ENCODE measurements at regions not wholly inside any gene's neighbourhood (a gene's known extent, or its start where the extent isn't known, plus 50 kb on each side); places are given as distances from the start of the nearest gene placed in this dataset.
"Not testable (repeated sequence)": the region's sequence is repeated elsewhere in the genome, so short reads cannot be mapped to it uniquely, and the experiment has no call there.

DNA sequence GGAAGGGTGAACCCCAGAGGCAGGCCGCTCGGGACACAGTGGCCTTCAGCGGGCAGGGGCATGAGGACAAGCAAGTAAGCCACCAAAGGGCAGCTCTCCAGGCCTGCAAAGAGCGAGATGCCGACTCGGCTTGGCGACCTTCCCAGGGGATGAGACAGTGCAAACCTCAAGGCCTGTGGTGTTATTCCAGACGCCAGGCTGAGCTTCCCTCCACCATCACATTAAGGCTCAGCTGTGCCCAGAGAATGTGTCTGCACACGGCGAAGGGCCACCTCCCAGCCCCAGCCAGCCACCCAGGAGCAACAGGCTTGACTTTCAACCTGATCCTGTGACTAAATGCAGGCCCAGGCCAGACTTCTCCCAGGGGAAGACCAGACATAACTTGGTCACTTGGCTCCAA, 251.4 kb downstream of the SOX9 start:
- DNase-seq, result no peak

DNA sequence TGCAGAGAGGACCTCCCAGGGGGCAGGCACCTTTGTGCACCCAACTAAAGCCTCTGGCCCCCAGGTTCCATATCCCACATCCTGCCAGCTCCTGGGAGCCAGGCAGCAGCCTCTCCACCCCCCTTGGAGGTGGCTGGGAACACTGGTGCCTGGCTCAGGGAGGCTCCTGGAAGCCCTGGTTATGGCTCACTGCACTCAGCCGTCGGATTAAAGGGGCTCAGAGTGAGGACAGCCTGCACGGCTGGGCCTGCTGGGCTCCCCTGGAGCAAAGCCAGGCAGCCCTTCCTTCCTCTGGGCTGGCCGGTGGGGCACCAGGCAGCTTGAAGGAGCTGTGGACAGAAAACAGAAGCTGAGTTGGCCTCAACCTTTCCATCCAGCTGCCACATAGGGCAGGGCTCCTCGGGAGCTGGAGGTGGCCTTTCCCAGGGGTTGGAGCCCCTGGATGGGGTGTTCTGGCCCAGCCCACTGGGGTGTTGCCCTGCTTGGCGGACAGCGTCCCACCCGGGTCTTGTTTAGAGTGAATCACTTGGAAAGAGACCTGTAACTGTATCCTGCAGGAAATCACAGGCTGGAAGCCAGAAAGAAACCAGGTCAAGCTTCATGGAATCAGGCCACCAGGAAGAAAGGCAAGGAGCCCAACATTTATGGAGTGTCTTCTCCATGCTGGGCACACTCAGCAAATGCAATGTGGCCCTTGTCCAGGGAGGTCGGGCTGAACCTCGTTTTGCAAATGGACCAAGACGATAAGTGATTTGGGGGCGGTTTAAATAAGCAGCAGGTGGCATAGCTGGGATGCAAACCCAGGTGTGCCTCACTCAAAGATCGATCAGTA, 253.3 kb downstream of the SOX9 start:
- DNase-seq, result no peak

DNA sequence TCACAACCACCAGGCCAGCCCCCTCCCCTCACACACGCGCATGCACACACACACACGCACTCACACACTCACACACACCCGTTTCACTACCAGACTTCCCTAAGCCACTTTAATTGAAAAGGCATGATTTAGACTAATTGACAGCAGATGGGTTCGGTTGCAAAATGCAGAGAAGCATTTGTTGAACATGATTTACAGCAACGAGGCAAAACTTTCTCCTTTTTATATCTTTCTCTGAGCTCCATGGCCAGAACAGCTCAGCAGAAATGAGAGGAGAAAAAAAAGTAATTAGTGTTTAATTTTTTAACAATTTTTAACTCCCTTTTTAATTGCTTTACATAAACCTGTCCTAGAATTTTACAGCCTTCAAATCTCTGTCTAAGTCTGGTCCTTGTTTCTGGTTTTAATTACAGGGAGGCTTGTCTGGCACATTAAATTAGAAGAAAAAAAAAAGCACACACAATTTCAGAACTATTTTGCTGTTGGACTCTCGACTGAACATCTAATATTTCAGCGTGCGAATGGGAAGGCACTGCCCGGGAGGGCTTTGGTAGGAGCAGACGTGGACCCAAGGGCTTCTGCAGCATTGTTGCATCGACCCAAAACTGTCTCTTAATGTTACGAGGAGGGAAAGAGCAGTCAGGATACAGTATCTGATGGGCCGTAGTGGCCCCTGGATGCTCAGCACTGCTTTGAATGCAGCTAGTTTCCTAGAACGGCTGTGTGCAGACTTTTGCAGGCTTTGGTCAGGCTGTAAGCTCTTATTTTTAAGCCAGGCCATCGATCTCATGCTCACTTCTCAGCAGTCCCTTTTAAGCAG, 255.9 kb downstream of the SOX9 start:
- DNase-seq, result no peak

DNA sequence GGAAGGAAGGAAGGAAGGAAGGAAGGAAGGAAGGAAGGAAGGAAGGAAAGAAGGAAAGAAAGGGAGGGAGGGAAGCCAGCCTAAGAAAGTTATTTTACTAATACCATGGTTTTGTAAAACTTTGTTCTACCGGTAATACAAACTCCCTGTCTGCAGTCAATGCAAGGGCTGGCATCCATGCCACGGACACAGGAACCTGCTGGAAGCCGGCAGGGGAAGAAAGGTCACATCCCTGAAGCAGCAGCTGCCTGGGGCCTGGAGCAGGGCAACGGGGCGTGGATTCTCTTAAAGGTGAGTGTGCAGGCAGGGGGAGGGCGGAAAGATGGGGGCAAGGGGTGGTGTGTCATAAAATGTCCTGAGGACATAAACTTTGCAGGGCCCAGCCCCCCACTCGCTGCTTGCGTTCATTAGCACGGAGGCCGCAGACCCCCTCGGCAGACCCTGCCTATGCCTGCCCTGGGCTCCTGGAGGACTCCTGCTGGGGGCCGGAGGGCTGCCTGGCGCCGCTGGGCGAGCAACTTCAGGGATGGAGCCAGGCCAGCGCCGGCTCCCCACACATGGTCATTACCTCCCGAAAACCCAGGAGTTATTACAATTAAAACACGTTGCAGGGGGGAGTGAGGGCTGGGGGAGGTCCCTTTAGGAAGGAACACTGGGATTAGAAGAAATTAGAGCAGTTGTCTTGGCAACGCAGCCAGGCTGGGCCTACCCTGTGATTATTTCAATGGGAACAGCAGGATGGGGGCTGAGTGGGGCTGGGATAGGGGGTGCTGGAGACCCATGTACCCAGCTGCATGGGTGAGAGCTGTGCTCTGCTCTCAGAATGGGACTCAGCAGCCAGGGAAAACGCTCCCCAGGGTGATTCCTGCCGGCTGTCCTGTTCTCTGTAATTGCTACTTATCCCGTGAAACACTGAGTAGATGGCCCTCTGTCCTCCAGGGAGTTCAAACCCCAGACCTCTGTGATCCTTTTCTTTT, 257.9 kb downstream of the SOX9 start:
- no peak for DNase-seq

DNA sequence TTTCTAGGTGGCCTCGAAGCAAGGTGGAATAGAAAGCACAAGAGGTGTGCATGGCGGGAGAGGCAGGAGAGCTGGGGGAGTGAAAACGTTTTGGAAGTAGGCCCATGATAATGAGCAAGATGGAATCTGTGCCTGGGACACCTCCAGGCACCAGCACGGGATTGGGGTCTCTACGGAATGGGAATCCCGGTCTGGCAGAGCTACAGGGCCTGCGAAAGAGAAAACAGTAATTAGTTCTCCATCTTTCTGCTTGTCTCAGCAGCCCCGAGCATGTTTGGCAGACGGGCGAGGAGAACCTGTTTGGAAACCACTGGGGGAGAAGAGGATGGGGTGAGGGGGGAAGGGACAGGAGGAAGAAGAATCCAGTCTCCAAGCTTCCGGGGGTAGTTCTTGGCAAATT, 258.7 kb downstream of the SOX9 start:
- no peak for DNase-seq

DNA sequence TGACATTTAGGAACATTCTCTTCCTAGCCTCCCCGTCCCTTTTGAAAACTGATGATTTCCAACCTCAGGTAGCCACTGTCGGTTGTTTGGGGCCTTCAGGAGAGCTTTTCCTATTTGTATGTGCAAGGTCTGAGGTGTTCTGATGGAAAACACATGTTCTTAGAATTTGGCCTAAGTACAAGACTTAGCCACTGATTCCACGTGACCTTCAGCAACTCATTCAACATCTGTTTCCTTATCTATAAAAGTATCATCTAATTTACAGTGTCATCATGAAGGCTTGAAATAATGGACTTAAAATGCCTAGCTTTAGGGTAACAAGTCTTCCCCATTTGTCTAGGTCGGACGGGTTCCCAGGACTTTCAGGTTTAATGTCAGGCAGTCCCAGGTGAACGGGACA, 259.3 kb downstream of the SOX9 start:
- no peak for DNase-seq

DNA sequence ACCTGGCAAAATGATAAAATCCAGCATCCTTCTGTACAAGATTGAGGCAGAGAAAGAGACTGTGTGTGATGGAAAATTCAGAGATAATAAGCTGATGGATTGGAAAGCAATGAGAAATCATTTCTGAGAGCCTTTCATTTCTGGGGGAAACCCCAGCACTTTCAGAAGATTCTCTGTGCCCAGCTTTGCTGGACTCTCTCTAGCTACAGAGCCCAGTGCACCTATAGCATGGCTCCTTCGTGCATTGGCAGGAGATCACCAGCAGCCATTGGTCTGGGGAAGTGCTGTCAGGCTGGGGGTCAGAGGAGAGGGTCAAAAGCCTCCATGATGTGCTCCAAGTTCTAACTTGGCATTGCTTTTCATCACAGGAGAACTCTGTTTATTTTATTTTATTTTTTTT, 259.9 kb downstream of the SOX9 start:
- no peak for DNase-seq

DNA sequence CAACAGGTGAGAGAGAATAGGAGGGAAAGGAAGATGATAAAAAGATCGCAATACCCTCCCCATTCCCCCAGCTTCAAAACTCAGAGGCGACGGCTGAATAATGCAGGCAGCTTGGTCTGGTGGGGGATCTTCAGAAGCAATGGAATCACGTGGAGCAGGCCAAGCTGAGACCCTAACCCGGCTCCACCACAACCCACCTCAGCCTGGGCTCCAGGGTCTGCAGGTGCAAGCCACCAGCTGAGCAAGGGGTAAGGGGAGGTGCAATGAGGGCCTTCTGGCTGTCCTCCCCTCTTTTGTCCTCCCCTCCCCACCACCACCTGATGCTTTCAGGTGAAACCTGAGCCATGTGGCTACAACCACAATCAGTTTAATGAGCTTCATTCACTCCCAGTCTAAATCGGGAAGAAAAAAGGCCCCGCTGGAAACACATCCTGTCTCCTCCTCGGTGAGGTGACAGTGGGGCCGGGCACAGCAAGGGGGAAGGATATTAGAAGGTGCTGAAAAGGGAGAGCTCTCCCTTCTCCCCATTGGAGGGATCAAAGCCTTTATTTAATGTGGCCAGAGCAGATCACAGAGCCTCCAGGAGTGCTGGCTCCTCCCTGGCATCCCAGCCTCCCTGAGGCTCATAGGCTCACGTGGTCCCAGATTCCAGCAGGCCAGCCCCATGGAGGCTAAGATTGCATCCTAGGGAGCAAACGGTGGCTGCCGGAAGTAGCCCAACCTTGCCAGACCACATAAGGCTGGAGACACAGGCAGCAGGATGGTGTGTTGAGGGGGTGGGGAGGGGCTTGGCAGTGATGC, 261.0 kb downstream of the SOX9 start:
- DNase-seq, result no peak

DNA sequence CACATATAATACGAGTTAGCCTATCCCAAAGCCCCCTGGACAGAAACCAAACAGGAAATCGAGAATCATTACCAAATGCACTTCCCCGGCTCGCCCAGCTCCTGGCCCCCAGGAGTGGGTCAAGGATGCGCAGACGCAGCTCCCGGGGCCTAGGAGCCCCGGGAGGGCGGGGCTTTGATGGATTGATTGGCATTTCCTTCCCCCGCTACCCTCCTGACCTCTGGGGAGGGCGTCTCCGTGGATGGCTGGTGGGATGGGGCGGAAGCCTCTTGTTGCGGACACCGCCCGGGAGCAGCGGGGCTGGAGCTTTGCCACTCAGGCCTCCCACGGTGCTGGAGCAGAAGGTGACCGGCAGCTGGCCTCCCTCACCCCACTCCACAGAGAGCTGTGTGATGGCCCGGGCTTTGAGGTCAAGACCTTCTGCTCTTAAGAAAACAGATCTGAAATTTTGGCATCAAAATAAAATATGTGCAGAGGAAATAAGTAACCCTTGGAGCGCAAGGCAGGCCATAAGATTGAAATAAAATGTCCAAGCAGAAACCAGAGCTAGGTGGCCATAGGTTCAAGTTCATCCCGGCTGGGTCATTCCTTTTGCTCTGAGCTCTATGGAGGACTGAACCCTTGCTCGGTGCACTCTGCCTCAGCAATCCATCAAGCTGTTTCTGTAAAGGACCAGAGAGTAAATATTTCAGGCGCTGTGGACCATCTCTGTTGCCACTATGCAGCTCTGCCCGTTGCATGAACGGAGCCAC, 262.3 kb downstream of the SOX9 start:
- DNase-seq, result no peak

DNA sequence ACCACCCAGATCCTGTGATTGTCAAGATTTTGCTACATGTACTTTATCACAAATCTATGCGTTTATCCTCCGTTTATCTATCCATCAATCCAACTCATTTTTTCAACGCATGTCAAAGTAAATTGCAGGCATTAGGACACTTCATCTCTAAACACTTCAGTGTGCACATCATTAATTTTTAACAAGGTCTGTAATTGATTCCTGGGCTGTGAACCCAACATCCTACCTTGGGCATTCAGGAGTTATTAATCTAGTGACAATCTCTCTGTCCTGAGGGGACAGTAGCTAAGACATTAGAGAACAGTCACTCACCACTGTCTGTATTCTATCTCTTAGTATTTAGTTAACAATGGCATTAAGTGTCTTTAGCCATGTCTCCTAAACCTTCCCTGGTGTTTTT, 264.7 kb downstream of the SOX9 start:
- DNase-seq, result no peak

DNA sequence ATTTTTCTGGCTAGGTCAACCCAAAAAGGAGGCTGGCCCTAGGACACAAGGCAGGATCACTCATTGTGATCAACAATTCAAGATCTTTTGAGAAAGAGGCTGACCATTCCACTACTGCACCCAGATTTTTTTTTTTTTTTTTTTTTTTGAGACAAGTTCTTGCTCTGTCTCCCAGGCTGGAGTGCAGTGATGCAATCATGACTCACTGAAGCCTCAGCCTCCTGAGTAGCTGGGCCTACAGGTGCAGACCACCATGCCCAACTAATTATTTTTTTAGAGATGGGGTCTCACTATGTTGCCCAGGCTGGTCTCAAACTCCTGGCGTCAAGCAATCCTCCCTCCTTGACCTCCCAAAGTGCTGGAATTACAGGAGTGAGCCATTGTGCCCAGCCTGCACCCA, 265.4 kb downstream of the SOX9 start:
- DNase-seq, result not testable (repeated sequence)

DNA sequence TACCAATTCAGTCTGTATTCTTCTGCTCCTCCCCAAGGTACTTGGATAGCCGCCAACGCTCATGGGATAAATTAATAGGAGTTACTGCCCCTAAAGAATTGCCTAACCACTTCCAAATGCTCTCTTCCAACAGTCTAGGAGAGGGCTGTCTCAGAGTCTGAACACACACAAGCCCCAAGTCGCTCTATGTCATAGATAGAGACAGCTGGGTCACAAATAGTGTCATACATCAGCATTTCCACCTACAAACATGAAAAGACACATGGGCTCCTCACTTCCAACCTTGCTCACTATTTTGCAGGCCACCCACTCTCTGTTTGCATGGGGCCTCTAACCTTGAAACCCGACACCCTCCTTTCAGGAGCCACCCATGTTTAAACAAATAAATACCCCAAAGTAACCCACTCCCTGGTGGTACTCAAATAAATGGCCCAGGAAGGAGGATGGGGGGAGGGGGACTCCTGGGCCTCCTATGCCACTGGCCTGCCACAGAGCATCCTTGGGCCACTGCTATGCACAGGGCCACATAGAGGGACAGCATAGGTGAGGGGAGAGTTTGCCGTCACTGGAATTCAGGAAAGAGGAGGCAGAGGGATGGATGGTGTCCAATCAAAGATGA, 265.9 kb downstream of the SOX9 start:
- DNase-seq, result no peak

DNA sequence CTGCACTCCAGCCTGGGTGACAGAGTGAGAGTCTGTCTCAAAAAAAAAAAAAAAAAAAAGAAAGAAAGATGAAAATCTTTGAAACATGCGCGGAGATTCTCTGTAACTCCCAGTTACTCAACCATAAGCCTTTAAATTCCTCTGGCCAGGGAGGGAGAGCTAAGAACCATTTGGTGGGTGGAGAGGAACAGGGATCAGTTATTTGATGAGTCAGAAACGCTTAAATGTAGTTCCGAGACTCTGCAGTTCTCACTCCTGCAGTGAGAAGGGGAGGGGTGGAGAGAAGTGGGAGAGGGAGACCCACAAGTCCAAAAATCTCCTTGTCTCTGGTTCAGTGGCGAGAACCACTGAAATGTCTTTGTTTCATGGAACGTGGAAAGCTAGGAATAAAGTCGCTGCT, 266.7 kb downstream of the SOX9 start:
- DNase-seq, result no peak

DNA sequence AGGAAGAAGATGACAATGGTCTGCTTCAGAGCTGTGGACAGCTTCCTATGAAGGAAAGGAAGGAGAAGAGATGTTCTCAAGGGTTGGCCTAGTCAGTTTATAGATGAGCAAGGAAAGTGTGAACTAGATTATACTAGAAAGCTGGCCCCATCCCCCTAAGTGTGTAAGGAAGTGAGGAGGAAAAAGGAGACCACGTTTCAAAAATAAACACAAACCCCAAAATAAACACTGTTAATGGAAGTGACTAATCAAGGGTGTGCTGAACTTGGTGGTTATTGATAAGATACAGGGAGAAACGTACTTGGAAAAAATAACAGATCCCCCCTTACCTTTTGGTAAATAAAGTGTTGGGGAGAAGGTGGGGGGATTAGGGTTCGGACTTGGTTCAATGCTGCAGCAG, 267.1 kb downstream of the SOX9 start:
- DNase-seq, result no peak

DNA sequence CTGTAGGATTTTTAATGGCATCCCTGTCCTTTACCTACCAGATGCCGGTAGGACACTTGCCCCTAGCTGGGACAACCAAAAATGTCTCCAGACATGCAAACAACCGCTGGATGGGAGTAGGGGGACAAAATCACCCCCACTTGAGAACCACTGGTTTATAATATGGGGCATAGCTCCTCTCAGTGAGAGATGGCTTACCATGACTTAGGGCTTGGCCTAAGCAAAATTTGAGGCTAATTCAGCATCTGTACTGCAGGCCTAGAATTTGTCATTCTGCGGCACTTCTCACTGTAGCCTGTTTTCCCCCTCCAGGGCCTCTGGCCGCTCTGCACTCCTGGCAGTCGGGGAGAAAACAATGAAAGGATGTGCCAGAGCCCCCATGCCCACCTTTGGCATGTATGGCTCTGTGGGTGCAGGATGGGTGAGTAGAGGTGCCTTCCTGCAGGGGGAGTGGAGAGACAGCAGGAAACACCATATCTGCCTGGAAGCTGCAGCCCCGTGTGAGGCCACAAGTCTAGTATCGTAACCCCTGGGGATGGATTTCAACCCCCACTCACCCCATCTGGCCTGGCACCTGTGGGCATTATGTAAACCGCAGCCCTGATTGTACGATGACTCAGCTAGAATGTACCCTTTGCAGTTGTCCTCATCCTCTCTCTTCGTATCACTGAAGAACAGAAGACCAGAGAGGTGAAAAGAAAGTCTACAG, 268.1 kb downstream of the SOX9 start:
- DNase-seq, result no peak

DNA sequence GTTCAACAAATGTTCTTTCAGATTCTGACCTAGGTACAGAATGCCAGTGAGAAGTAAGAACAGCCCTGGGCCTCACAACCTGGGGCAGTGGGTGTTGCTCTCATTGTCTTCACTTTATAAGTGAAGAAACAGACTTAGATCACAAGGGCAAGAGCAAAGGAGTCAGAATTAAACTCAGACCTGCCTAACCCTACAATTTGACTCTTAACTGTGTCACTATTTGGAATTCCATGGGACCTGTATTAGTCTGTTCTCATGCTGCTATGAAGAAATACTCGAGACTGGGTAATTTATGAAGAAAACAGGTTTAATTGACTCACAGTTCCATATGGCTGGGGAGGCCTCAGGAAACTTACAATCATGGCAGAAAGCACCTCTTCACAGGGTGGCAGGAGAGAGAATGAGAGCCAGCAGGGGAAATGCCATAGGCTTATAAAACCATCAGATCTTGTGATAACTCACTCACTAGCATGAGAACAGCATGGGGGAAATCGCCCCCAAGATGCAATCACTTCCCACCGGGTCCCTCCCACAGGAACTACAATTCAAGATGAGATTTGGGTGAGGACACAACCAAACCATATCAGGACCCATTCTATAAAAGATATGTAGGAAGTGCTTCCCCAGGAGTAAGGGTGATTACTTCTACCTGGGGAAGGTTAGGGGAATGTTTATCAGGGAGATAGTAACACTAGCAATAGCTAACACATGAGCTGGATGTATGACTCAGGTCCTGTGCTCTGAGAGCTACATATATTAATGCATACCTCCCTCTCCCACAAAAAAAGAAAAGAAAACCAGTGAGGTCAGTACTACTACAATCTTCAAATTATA, 270.1 kb downstream of the SOX9 start:
- DNase-seq, result no peak

DNA sequence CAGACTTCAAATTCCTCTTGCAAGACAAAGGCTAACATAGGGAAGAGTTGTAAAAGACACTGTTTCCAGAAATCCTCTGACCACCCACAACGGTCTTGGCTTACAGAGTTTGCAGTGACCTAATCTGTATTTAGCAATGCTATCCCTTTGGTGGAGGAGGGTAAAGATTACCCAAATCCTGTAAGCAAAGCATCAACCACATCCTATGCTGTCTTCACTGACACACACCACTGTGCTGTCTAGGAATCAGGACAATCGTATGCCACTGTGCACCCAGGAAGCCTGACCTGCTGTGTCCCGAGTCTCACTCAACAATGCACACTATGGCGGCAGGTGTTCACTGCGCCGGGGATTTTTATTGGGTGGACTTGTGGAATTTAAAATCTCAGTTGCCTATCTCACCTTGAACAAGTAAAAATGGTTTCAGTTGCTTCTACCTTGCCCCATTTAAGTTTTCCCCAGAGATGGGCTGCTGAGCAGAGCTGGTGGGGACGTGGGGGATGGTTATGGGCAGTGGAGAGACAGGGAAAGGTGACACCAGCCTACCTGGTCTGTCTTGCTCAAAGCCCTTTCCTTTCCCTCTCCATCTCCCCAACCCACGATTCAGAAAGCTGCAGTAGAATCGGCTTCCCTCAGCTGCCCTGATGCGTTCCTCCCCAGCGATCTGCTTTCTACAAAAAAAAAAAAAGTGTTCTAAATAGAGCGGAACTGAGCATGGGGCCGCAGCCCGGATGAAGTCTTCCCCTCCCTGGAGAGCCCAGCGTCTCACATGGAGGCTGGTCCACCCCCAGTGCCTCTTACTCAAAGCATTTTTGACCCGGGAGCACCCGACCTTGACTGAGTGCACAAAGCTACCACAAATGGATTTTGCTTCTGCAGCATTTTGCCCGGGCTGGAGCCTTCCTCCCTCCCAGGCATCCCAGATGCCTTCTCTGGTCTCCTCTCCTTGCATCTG, 271.5 kb downstream of the SOX9 start:
- DNase-seq, result no peak

DNA sequence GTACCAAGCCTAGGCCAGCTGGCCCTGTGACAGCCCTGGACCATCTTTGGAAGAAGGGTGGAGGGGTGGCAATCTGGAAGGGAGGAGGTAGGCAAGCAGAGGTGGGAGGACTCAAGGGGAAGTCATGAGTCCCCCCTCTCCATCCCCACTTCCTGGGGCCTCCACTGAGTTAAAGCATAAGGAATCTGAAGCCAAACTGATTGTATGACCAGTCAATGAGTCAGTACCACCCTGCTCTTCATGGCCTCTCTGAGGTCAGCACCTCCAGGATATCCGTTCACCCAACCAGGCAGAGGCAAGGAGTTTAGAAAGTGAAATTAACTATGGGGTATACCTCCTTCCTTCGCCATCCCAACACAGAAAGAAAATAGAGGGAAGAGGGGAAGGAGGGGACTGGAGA, 272.7 kb downstream of the SOX9 start:
- no peak for DNase-seq

All from CD4-positive, alpha-beta T cell treated with Interleukin-4 for 4 hours (primary cell).